HFFc6 (cell line): ENCODE measurements at regions not wholly inside any gene's neighbourhood (a gene's known extent, or its start where the extent isn't known, plus 50 kb on each side); places are given as distances from the start of the nearest gene placed in this dataset.
"Not testable (repeated sequence)": the region's sequence is repeated elsewhere in the genome, so short reads cannot be mapped to it uniquely, and the experiment has no call there.

Source experiments
- DNase-seq: peaks from one replicate; pipeline ENCODE4 v3.0.0-alpha.2; 2018
- H3K27ac Mint-ChIP-seq: 2 replicates; pipeline ENCODE4 v1.8.0; 2020; ENCODE audit warnings: mild to moderate bottlenecking, mixed read lengths
- H3K27me3 Mint-ChIP-seq: 2 replicates; pipeline ENCODE4 v1.8.0; 2021; ENCODE audit warnings: mild to moderate bottlenecking, moderate library complexity, mixed read lengths; ENCODE audit not compliant: insufficient read depth
- H3K36me3 Mint-ChIP-seq: 2 replicates; pipeline ENCODE4 v1.8.0; 2021; ENCODE audit warnings: low read depth, mixed read lengths
- H3K4me1 Mint-ChIP-seq: 2 replicates; pipeline ENCODE4 v1.8.0; 2020; ENCODE audit warnings: low read depth, mixed read lengths
- H3K4me3 Mint-ChIP-seq: 2 replicates; pipeline ENCODE4 v1.8.0; 2020; ENCODE audit warnings: mild to moderate bottlenecking, moderate library complexity, mixed read lengths
- H3K9me3 Mint-ChIP-seq: 2 replicates; pipeline ENCODE4 v1.8.0; 2020; ENCODE audit warnings: mild to moderate bottlenecking, mixed read lengths
- TF ChIP-seq, protein P1 (sequence below): fragments of 200-600 bp; sonication (generic); IDR thresholded peaks from 2 replicates; pipeline ENCODE4 v1.5.0; 2021; ENCODE audit warnings: antibody characterized with exemption, mild to moderate bottlenecking

DNA sequence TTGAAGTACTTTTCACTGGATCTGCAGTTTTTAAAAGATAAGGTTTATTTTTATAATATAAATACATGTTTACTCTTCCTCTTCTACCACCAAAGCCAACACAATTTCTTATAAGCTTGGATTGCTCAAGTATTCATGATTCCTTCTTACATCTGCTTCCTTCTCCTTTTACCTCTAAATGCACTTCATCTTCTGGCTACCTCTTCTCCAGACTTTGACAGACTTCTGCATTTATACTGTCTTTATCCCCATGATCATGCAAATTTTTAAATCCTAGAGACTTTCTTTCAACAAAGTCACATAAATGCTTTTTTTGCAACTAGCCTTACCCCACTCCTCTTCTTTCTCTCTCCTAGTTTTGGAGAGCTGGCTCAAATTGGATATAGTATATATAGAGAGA lies 142.9 kb downstream of the TFAP2B start:
- Mint-ChIP-seq H3K27me3 (no peaks in the 10 kb centered on the region), H3K4me3 (no peak overlapping the region), H3K36me3 (no peaks in the 10 kb centered on the region), H3K9me3 (peaks cover 18% of the 10 kb centered on the region), H3K4me1 (no peaks in the 10 kb centered on the region), H3K27ac (no peak overlapping the region)
- no peak for DNase-seq
- TF ChIP-seq, protein P1, sequence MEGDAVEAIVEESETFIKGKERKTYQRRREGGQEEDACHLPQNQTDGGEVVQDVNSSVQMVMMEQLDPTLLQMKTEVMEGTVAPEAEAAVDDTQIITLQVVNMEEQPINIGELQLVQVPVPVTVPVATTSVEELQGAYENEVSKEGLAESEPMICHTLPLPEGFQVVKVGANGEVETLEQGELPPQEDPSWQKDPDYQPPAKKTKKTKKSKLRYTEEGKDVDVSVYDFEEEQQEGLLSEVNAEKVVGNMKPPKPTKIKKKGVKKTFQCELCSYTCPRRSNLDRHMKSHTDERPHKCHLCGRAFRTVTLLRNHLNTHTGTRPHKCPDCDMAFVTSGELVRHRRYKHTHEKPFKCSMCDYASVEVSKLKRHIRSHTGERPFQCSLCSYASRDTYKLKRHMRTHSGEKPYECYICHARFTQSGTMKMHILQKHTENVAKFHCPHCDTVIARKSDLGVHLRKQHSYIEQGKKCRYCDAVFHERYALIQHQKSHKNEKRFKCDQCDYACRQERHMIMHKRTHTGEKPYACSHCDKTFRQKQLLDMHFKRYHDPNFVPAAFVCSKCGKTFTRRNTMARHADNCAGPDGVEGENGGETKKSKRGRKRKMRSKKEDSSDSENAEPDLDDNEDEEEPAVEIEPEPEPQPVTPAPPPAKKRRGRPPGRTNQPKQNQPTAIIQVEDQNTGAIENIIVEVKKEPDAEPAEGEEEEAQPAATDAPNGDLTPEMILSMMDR = no peak

DNA sequence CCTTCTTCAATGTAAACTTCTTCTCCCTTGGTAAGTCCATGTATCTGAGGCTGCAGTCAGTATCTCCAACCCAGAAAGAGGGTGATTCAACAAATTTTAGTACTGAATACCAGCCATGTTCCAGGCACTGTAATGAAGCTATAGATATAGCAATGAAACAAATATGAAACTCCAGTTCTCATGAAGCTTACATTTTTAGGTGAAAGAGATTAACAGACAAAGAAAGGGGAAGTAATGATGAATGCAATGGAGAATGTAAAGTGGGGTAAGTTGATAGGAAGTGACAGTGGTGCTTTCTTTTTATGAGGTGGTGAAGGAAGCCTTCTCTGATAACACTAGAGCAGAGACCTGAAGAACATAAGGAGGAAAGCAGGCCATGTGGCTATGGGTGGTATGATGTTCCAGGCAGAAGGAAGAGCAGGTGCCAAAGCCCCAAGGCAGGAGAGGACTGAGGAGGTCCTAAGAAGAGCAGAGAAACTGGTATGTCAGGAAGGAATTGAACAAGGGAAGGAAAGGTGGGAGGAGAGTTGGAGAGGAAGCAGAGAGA lies 143.6 kb downstream of the TFAP2B start:
- no peak overlapping the region for H3K27ac Mint-ChIP-seq
- no peaks in the 10 kb centered on the region for H3K36me3 Mint-ChIP-seq
- no peak for DNase-seq
- H3K4me1 Mint-ChIP-seq = no peaks in the 10 kb centered on the region
- no peaks in the 10 kb centered on the region for H3K27me3 Mint-ChIP-seq
- no peak overlapping the region for H3K4me3 Mint-ChIP-seq
- TF ChIP-seq, protein P1 = no peak
- H3K9me3 Mint-ChIP-seq = peaks cover 18% of the 10 kb centered on the region

DNA sequence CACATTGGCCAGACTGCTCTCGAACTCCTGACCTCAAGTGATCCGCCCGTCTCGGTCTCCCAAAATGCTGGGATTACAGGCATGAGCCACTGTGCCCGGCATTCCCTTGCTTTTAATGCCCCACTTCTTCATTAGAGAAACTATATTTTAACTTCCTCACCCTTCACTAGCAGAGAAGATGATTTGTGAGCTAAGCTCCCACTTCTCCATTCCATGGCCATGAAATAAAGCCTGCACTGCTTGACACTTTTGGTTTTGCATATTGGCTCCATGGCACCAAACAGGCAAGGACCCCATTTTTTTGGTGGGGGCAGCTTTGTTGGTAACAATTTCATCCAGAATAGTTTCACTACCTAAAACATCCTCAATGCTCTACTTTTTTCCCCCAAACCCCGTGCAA lies 145.3 kb downstream of the TFAP2B start:
- Mint-ChIP-seq H3K9me3 (peaks cover 22% of the 10 kb centered on the region), H3K4me3 (no peak overlapping the region), H3K27me3 (no peaks in the 10 kb centered on the region), H3K27ac (no peak overlapping the region), H3K4me1 (no peaks in the 10 kb centered on the region), H3K36me3 (no peaks in the 10 kb centered on the region)
- no peak for DNase-seq
- TF ChIP-seq, protein P1 = no peak

DNA sequence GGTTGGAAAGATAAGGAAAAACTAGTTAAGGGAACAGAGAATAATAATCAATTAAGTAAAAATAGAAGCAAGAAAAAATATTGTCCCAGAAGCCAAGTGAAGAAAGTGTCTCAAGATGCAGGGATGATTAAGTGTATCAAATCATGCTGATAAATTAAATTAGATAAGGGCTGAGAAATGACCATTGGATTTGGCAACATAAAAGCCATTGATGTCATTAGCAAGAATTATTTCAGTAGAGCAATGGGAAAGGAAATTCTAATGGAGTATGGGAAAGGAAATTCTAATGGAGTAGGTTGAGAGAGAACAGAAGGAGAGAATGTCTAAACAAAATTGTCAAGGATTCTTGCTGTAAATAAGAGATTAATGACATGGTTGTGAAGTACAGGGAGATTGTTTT lies 146.8 kb downstream of the TFAP2B start:
- DNase-seq = no peak
- H3K27ac Mint-ChIP-seq = no peak overlapping the region
- H3K36me3 Mint-ChIP-seq = no peaks in the 10 kb centered on the region
- peaks cover 26% of the 10 kb centered on the region for H3K9me3 Mint-ChIP-seq
- TF ChIP-seq, protein P1 = no peak
- H3K27me3 Mint-ChIP-seq = no peaks in the 10 kb centered on the region
- no peaks in the 10 kb centered on the region for H3K4me1 Mint-ChIP-seq
- no peak overlapping the region for H3K4me3 Mint-ChIP-seq

DNA sequence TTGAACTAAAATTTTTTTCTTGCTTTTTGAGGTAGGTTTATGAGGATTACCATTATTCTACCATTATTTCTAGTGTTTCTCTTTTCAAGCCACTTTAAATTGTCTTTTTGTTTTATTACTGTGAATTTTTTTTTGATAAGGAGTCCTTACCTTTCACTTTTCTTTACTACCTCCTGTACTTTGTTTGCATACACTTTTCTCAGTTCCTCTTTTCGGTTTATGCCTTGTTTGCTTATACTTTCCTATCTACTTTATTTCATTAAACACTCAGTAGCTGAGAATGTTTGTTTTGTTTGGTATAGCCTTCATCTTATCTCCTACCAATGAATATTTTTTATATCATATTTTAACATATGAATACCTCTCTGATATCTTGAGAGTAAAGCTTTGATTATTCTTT lies 147.9 kb downstream of the TFAP2B start:
- no peak overlapping the region for H3K4me3 Mint-ChIP-seq
- H3K27me3 Mint-ChIP-seq = no peaks in the 10 kb centered on the region
- H3K4me1 Mint-ChIP-seq = no peaks in the 10 kb centered on the region
- H3K27ac Mint-ChIP-seq = no peak overlapping the region
- no peaks in the 10 kb centered on the region for H3K36me3 Mint-ChIP-seq
- no peak for DNase-seq
- TF ChIP-seq, protein P1 = no peak
- H3K9me3 Mint-ChIP-seq = peaks cover 34% of the 10 kb centered on the region

DNA sequence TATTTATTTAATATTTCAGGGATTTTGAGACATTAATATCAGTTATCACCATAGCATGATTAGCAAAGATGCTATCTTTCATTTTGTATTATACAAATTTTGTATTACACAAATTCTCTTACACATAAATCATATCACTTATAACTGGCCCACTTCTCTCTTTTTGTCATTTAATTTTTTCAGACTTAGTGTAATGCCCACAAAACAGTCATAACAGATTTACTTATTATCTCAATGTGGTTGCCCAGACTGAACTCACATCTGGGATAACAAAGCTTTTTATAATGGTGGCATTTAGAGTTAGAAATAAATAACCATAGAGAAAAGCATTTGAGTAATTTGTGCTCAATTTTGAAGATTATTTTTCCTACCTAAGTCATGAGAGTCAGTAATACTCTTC lies 148.3 kb downstream of the TFAP2B start:
- Mint-ChIP-seq H3K4me1 (no peaks in the 10 kb centered on the region), H3K27ac (no peak overlapping the region), H3K9me3 (peaks cover 39% of the 10 kb centered on the region), H3K4me3 (no peak overlapping the region), H3K36me3 (no peaks in the 10 kb centered on the region), H3K27me3 (no peaks in the 10 kb centered on the region)
- TF ChIP-seq, protein P1 = no peak
- no peak for DNase-seq

DNA sequence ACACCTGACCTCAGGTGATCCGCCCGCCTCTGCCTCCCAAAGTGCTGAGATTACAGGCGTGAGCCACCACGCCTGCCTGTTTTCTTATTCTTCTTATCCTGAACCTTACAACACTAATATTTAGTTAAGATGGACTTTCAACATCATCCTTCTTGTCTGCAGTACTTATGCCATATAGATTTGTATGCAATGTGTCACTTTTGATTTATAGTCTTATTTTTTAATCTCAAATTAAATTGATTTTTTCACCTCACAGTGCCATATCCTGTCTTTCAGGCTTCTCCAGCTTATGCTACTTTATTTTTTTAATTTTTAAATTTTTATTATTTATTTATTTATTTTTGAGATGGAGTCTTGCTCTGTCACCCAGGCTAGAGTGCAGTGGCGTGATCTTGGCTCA lies 149.6 kb downstream of the TFAP2B start:
- peaks cover 49% of the 10 kb centered on the region for H3K9me3 Mint-ChIP-seq
- H3K27ac Mint-ChIP-seq, H3K4me3 Mint-ChIP-seq, H3K27me3 Mint-ChIP-seq, H3K4me1 Mint-ChIP-seq, H3K36me3 Mint-ChIP-seq, DNase-seq: not testable (repeated sequence)
